GM18507 (cell line): ENCODE measurements at regions not wholly inside any gene's neighbourhood (a gene's known extent, or its start where the extent isn't known, plus 50 kb on each side); places are given as distances from the start of the nearest gene placed in this dataset.

ENCODE experiments used
- DNase-seq: peaks from one replicate; pipeline ENCODE4 v3.0.0; 2011; ENCODE audit warnings: low read depth; ENCODE audit not compliant: insufficient read length; ENCODE audit errors: extremely low spot score
- FAIRE-seq: peaks from 2 replicates; lab custom pipeline; 2011; peaks lifted over from hg19 to GRCh38; lab: Jason Lieb, UNC

DNA sequence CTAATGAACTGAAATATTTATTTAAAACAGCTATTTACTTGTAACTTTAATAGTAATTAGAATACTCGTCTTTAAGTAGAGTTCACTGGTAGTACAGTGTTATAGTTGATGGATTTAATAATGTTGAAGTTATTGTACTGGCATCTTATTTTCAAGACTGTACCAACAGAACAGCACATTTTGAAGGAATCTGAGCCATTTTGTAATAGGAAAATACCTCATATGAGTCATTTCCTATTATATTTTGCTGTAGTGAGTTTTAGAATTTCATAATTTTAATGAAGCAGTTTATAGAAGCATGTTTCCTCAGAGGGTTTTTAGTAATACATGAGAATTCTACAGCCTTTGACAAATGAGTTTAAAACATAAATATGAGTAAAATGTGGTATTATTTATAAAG is 258.3 kb downstream of the OLFM3 start:
- no peak for DNase-seq
- no peak for FAIRE-seq

DNA sequence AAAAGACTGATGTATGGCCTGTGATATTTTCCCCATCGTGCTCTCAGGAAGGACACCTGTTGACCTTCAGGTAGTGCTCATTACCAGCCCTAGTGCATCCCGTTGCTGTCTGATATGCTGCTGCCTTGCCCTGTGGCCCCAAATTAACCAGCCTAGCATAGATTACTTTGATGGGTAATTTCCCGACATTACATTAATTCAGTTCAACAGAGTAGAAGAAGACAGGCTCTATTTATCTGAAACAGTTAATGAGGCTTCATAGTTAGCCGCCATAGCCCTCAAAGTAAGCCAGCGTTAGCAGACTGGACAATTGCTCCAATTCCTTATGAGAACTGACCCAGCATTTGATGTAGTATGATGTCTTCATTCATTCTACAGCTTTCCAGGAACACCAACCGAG is 257.6 kb downstream of the OLFM3 start:
- DNase-seq (no peak), FAIRE-seq (no peak)

DNA sequence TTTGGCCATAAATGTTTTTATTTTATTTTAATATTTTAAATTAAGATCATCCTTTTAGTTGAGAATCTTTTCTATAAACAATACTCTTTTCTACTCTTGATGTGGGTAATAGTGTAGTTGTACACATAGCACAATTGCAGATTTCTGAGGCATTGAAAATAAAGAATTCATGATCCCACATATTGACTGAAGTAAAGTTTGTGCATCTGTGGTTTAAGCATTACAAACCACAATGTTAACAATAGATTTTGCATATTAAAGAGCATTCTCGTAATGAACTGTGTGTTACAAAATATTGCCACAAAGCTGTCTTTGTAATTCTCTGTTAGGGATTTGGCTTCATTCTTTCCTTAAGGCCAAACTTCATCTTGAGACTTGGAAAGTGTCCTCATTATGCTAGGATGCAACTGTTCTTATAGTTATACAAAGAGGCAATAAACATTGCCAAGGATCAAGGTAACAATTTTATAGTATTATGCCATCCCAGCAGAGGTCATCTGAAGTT is 256.8 kb downstream of the OLFM3 start:
- FAIRE-seq, result no peak
- no peak for DNase-seq

DNA sequence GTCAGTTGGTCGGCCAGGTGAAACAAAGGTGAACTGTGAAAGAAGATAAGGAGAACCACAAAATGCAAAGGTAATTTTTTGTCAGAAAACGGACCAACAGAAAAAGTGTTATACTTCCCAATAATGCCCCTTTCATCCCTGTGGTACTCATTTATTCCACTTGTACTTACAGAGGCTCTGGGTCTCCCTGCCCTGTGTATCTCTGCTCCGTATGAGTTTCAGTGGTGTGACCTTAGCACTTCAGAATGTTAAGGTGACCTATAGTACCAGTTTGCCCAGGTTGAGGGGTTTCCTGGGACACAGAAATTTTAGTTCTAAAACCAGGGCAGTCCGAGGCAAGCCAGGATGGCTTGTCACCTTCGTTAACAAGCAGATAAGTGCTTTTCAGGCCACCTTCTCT is 254.8 kb downstream of the OLFM3 start:
- DNase-seq (no peak), FAIRE-seq (no peak)

DNA sequence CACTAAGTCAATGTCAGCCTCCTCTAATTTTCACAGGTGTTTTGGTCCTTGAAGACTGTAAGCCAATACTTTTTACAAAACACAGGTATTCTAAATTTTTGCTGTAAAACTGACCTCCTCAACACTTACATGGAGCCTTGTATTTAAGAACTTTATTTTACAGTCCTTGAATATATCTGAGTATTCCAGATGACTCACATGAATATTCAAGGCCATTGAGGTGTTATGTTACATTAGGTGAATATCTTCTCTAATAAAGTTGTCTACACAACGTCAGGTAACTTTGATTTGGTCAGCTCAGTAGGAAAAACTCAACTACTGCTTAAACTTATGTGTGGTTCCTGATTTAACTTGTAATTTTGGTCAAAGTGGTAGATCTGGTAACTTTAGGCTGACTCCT is 254.2 kb downstream of the OLFM3 start:
- no peak for FAIRE-seq
- DNase-seq, result no peak

DNA sequence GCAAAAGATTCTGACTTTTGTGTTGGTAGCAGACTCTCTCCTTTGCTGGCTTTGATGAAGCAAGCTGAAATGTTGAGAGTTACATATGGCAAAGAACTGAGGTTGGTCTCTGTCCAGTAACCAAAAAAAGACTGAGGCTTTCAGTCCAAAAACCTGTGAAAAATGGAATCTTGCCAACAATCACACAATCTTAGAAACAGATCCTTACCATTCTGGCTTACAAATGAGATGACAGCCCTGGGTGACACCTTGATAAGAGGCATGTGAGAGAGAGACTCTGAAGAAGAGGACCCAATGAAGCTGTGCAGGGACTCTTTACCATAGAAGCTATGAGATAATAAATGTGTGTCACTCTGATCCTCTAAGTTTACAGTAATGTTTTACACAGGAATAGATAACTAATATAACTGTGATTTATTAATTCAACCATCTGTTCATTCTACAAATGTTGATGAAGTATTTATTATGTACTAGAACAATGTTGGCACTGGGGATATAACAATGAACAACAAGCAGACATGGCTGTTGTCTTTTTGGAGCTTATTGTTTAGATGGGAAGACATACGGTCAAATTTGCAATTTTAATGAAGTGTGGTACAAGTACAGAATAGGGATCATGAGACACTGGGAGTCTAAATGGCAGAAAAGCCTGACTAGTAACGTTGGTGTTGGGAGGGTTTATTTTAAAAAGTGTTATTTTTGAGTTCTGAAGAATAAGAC is 251.0 kb downstream of the OLFM3 start:
- FAIRE-seq (no peak), DNase-seq (no peak)

DNA sequence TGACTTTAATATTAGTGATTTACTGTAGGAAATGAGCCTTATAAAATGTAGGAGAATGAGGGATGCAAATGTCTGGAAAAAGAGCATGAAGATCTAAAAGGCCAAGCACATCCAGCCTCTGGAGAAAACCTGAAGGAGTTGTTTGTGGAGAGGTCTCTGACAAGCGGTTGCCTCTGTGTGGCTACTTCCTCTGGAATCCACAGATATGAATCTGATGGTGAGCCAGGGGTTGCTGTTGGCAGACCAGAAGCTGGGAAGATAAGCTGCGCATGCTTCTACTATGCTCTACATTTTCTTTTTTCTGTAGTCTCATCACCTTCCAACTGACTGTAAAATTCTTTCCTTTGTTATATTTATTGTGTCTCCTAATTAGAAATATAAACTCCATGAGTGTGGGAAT is 248.6 kb downstream of the OLFM3 start:
- FAIRE-seq, result no peak

More for the DNA sequence above, 248.6 kb downstream of the OLFM3 start:
- DNase-seq, result no peak
